GM10248 (cell line): ENCODE measurements at regions not wholly inside any gene's neighbourhood (a gene's known extent, or its start where the extent isn't known, plus 50 kb on each side); places are given as distances from the start of the nearest gene placed in this dataset.

Experiments used
- CTCF ChIA-PET: fragments of 300-600 bp; sonication (Branson Sonifier 250); formaldehyde crosslinking; extraction: SDS; loops from one replicate; lab custom pipeline; 2021; ENCODE audit warnings: antibody characterized with exemption; lab: Yijun Ruan, JAX
- POLR2A ChIA-PET: fragments of 350-650 bp; sonication (Branson Sonifier 250); formaldehyde crosslinking; extraction: SDS; loops from one replicate; lab custom pipeline; 2020; ENCODE audit warnings: antibody characterized with exemption; lab: Yijun Ruan, JAX
- DNase-seq: peaks from one replicate; pipeline ENCODE4 v3.0.0; 2012; ENCODE audit errors: extremely low spot score
- TF ChIP-seq, protein P1 (sequence below): IDR thresholded peaks from 2 replicates; pipeline ENCODE4 v1.5.1; 2012; ENCODE audit warnings: mild to moderate bottlenecking, low read depth; ENCODE audit errors: extremely low read depth, missing control alignments, control extremely low read depth

DNA sequence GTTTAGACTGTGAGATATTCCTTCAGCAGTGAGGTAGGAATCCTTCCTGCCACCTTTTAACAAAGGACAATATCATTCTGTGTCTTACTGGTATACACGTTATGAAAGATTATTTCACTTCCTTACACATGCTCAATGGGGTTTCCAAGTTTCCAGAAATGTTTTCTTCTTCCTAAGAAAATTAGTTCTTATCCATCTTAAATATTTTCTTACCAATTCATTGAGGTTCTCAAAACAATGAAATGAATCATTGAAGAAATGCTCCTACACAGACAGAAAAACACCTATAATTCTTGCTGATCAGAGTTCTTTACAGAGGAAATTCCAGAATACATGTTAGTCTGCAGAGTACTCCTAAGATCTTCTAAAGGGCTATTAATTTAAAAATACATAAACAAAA, 51.4 kb upstream of the SEC61G start:
- ChIA-PET CTCF (no interaction called here), POLR2A (no interaction called here)
- TF ChIP-seq, protein P1, sequence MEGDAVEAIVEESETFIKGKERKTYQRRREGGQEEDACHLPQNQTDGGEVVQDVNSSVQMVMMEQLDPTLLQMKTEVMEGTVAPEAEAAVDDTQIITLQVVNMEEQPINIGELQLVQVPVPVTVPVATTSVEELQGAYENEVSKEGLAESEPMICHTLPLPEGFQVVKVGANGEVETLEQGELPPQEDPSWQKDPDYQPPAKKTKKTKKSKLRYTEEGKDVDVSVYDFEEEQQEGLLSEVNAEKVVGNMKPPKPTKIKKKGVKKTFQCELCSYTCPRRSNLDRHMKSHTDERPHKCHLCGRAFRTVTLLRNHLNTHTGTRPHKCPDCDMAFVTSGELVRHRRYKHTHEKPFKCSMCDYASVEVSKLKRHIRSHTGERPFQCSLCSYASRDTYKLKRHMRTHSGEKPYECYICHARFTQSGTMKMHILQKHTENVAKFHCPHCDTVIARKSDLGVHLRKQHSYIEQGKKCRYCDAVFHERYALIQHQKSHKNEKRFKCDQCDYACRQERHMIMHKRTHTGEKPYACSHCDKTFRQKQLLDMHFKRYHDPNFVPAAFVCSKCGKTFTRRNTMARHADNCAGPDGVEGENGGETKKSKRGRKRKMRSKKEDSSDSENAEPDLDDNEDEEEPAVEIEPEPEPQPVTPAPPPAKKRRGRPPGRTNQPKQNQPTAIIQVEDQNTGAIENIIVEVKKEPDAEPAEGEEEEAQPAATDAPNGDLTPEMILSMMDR: no peak
- DNase-seq: no peak

DNA sequence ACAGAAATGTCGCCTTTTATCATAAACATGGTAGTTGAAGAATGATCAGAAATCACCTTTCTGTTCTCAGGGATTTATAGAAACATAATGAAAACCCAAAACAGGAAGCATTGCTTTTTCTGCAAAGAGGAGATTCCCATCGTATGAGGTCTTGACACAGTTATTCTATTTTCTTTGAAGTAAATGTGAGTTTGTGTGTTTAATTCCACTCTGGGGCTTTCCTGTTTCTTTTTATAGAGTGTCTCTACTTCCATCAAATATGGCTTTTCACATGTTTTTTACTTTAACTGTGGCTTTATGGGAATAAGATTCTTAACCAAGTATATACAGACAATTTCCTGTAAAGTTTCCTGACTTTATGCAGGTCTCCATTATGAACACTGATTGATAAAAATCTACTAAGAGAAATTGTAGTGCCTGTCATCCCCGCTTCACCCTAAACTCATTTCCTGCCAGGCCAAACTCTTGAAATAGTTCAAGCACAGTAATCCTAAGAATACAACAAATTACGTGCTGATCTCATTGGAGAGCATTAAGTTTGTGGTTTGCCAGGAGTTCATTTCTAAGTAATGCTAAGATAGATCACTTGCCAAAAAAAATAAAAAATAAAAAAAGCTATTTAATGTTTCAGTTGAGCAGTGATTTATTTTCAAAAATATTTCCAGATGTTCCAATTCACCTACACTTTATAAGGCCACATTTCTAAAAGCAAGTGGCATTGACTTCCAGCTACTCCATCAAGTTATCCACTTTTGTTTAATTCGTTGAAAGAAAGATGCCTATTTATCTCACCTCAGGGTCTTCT, 52.2 kb upstream of the SEC61G start:
- CTCF ChIA-PET: interaction anchor here (1.7 kb wide), 1 partner anchor 38 kb away, joined by 4 read pairs; no protein-coding TSS in a partner anchor

DNA sequence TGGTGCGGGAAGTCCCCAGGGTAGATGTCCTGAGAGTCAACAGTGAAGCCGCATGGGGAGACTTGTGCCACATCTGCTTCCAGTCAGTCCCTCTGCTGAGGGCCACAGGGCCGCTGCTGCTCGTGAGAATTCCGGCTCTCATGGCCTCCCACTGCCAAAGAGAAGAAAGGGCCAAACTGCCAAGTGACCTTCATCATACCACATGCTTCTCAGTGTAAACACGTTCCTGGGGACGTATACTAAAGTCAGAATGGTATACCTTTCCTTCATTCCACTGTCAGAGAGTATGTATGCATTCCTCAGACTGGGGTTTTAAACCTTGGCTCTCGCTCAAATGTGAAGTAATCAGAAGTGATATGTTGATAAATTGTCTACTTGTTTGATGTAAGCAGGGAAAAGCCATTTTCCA, 52.8 kb upstream of the SEC61G start:
- no peak for DNase-seq
- ChIA-PET CTCF (interaction anchor here (1.7 kb wide), 1 partner anchor 38 kb away, joined by 4 read pairs; no protein-coding TSS in a partner anchor), POLR2A (no interaction called here)
- TF ChIP-seq, protein P1: no peak

More for the DNA sequence above, 52.2 kb upstream of the SEC61G start:
- POLR2A ChIA-PET: no interaction called here
- TF ChIP-seq, protein P1: no peak
- no peak for DNase-seq

DNA sequence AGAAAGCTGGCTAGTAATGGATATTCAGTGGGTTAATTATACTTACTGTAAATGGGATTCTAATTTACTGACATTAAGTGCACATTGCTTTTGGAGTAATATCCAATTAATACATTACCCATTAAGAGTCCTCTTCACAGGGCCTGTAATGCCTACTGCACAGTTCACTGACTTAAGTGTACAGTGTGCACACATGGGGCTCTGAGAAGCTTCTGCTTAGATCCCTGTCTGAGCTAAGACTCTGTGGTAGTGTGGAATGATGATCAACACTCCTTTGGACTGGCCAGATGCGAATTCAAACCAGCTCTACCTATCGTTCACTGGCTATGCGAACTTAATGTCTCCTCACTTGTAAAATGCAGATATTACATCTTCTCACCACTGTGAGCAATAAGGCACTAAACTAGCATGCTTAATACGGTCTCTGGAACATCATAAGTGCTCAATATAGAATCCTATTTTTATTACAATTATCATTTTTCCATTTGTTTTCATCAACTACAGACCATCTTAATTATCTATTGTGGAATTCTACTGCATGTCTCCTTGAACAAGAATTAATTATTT, 53.8 kb upstream of the SEC61G start:
- no peak for DNase-seq
- TF ChIP-seq, protein P1: no peak
- ChIA-PET POLR2A (no interaction called here), CTCF (interaction anchor here (0.9 to 1.7 kb wide), 4 partner anchors 10 to 162 kb away, joined by 3 to 5 read pairs (median 4); no protein-coding TSS in a partner anchor)

DNA sequence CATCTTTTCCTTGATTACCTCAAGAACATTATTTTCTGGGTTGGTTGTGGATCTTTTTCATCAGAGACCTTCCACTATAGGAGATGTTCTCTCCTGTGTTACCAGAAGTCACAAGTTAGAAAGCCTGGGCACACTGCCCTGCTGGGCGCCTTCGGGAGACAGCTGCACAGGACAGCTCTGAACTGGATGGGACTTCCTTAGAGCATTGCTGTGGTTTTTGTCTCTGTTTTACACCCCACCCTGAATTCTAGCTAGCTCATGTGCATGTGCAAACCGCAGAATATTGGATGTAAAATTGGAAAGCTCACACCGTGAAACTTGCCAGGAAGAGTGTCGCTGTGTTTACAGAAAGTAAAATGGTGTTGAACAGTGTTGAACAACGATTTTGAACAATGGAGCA, 54.4 kb upstream of the SEC61G start:
- TF ChIP-seq, protein P1: no peak
- CTCF ChIA-PET: interaction anchor here (0.8 to 1.7 kb wide), 5 partner anchors 10 to 162 kb away, joined by 3 to 5 read pairs (median 4); no protein-coding TSS in a partner anchor
- POLR2A ChIA-PET: no interaction called here
- no peak for DNase-seq

DNA sequence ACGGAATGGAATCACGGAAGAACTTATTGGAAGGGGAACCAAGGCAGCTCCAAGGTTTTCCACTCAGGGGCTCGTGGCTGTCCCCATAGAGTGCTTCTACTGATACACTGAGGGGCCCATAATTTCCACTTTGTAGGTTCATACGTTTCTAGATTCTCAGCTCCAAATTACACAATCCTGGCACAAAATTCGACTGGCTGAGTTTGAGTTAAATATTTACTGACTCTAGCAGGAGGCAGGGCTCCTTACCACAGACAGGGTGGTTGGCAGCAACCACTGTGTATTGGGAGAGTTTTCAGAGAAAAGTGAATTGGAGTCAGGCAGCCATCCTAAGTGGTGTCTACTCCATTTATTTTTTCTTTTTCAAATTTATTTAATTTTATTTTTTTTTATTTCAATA, 55.4 kb upstream of the SEC61G start:
- no peak for DNase-seq
- CTCF ChIA-PET: interaction anchor here (0.7 to 1.7 kb wide), 3 partner anchors 13 to 161 kb away, joined by 3 to 5 read pairs (median 3); no protein-coding TSS in a partner anchor
- POLR2A ChIA-PET: no interaction called here
- TF ChIP-seq, protein P1: no peak
